ENCODE measurements at regions not wholly inside any gene's neighbourhood (a gene's known extent, or its start where the extent isn't known, plus 50 kb on each side); places are given as distances from the start of the nearest gene placed in this dataset.

DNA sequence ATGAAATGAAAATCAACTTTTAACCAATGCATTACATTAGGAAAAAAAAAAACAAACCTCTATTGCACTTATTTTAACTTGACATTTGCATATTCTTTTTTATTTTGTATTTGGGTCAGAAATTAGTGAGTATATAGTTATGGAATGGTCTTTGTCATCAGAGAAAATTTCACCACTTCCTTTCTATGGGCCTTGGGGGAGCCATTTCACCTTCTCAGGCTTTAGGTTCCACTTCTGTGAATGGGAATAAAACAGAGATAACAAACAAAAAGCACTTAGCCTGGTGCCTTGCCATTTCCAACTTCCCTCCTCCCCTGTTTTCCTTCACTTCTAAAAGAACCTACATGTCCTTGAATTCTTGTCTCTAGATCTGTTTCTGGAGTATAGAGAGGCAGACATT lies 168.0 kb upstream of the STT3B start:
- TF ChIP-seq, protein P1, sequence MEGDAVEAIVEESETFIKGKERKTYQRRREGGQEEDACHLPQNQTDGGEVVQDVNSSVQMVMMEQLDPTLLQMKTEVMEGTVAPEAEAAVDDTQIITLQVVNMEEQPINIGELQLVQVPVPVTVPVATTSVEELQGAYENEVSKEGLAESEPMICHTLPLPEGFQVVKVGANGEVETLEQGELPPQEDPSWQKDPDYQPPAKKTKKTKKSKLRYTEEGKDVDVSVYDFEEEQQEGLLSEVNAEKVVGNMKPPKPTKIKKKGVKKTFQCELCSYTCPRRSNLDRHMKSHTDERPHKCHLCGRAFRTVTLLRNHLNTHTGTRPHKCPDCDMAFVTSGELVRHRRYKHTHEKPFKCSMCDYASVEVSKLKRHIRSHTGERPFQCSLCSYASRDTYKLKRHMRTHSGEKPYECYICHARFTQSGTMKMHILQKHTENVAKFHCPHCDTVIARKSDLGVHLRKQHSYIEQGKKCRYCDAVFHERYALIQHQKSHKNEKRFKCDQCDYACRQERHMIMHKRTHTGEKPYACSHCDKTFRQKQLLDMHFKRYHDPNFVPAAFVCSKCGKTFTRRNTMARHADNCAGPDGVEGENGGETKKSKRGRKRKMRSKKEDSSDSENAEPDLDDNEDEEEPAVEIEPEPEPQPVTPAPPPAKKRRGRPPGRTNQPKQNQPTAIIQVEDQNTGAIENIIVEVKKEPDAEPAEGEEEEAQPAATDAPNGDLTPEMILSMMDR (IDR thresholded peaks at IDR 0.05; ENCODE audit: insufficient read depth, low read depth, low read length) = no peak
- no peak for TF ChIP-seq EZH2 (IDR thresholded peaks at IDR 0.05; ENCODE audit: insufficient read depth, low read length)
